H1 (cell line): ENCODE measurements at regions not wholly inside any gene's neighbourhood (a gene's known extent, or its start where the extent isn't known, plus 50 kb on each side); places are given as distances from the start of the nearest gene placed in this dataset.

Experiments used
- CTCF ChIA-PET: fragments of 300-600 bp; sonication (Branson Sonifier 250); formaldehyde crosslinking; loops from one replicate; lab custom pipeline; 2021; ENCODE audit not compliant: partially characterized antibody; lab: Charles Lee
- POLR2A ChIA-PET: fragments of 300-600 bp; sonication (Branson Sonifier 250); formaldehyde crosslinking; loops from one replicate; lab custom pipeline; 2021; ENCODE audit warnings: inconsistent platforms; ENCODE audit not compliant: partially characterized antibody; lab: Charles Lee
- DNase-seq, 2 experiments: peaks; one replicate each; pipeline versions ENCODE4 v3.0.0 to v3.0.0-alpha.2; 2010 to 2022; ENCODE audit warnings: low spot score in 2 of 2, low read depth in 1 of 2, mixed read lengths in 1 of 2
- FAIRE-seq: peaks from 2 replicates; lab custom pipeline; 2011; peaks lifted over from hg19 to GRCh38; lab: Jason Lieb, UNC
- H2AFZ ChIP-seq: 2 replicates; pipeline ENCODE4 v1.8.1; 2012; ENCODE audit warnings: low read length, inconsistent platforms
- H2AK5ac ChIP-seq: 2 replicates; pipeline ENCODE4 v1.6.1; 2013; ENCODE audit warnings: low read depth, low read length
- H2BK120ac ChIP-seq: replicated peaks from 2 replicates; pipeline ENCODE3; 2013; ENCODE audit warnings: low read depth, low read length, inconsistent platforms
- H2BK12ac ChIP-seq: 2 replicates; pipeline ENCODE4 v1.6.1; 2013; ENCODE audit warnings: low read depth, low read length
- H2BK15ac ChIP-seq: 2 replicates; pipeline ENCODE4 v1.6.1; 2013; ENCODE audit warnings: low read length
- H2BK20ac ChIP-seq: 2 replicates; pipeline ENCODE4 v1.6.1; 2013; ENCODE audit warnings: low read length
- H2BK5ac ChIP-seq: 2 replicates; pipeline ENCODE4 v1.6.1; 2013; ENCODE audit warnings: low read depth, low read length
- H3K14ac ChIP-seq: 2 replicates; pipeline ENCODE4 v1.6.1; 2013; ENCODE audit warnings: inconsistent platforms; ENCODE audit not compliant: insufficient read length
- H3K18ac ChIP-seq: 2 replicates; pipeline ENCODE4 v1.6.1; 2013; ENCODE audit warnings: low read length; ENCODE audit errors: extremely low read depth
- H3K23ac ChIP-seq: 2 replicates; pipeline ENCODE4 v1.6.1; 2013; ENCODE audit warnings: inconsistent platforms; ENCODE audit not compliant: insufficient read length
- H3K23me2 ChIP-seq: 2 replicates; pipeline ENCODE4 v1.6.1; 2013; ENCODE audit warnings: low read depth, low read length
- H3K27ac ChIP-seq: 2 replicates; pipeline ENCODE4 v1.6.1; 2011; ENCODE audit warnings: low read depth, low read length, inconsistent platforms
- H3K27me3 ChIP-seq, 4 experiments: replicated peaks in 1 of 4; 1 replicate in 1 of 4; 2 replicates in 3 of 4; pipeline versions ENCODE4 v1.6.1 to v1.8.1; 2011 to 2013; ENCODE audit warnings: low read length in 3 of 4, mild to moderate bottlenecking in 3 of 4, inconsistent platforms in 2 of 4, mixed read lengths in 2 of 4, moderate library complexity in 1 of 4; ENCODE audit not compliant: control insufficient read depth in 3 of 4, insufficient read depth in 3 of 4; ENCODE audit errors: extremely low read depth in 1 of 4
- H3K36me3 ChIP-seq, 4 experiments: 2 replicates each; pipeline versions ENCODE4 v1.6.1 to v1.8.1; 2011 to 2013; ENCODE audit warnings: mild to moderate bottlenecking in 4 of 4, low read length in 3 of 4, moderate library complexity in 2 of 4, control low read depth in 1 of 4, inconsistent platforms in 1 of 4; ENCODE audit not compliant: insufficient read depth in 4 of 4, control insufficient read depth in 2 of 4
- H3K4ac ChIP-seq: replicated peaks from 2 replicates; pipeline ENCODE3; 2013; ENCODE audit warnings: low read length, low read depth, mixed read lengths, inconsistent platforms; ENCODE audit not compliant: insufficient read length
- H3K4me1 ChIP-seq, 4 experiments: replicated peaks in 1 of 4; 1 replicate in 1 of 4; 2 replicates in 3 of 4; pipeline versions ENCODE4 v1.6.1 to v1.8.1; 2011 to 2013; ENCODE audit warnings: low read length in 3 of 4, inconsistent platforms in 2 of 4, mixed read lengths in 1 of 4; ENCODE audit not compliant: insufficient read depth in 4 of 4, control insufficient read depth in 3 of 4
- H3K4me2 ChIP-seq, 2 experiments: 2 replicates each; pipeline versions ENCODE4 v1.6.1 to v1.8.1; 2011 to 2013; ENCODE audit warnings: low read depth in 2 of 2, low read length in 2 of 2, control low read depth in 1 of 2, inconsistent platforms in 1 of 2, mild to moderate bottlenecking in 1 of 2; ENCODE audit not compliant: insufficient read depth in 1 of 2
- H3K4me3 ChIP-seq, 4 experiments: fragments of 200-600, 300-600 bp in 1 of 4; sonication (generic), shearing (Covaris generic), sonication (Bioruptor Twin) in 1 of 4; 2 replicates each; pipeline versions ENCODE4 v1.5.1 to v1.8.1; 2011 to 2016; ENCODE audit warnings: low read length in 4 of 4, low read depth in 3 of 4, control low read depth in 2 of 4, inconsistent platforms in 2 of 4, mild to moderate bottlenecking in 2 of 4, mixed read lengths in 1 of 4, moderate library complexity in 1 of 4; ENCODE audit not compliant: insufficient read depth in 2 of 4; ENCODE audit errors: extremely low read depth in 1 of 4
- H3K56ac ChIP-seq: replicated peaks from 2 replicates; pipeline ENCODE3; 2013; ENCODE audit warnings: low read depth, mild to moderate bottlenecking, mixed read lengths, low read length, inconsistent platforms; ENCODE audit not compliant: insufficient read length
- H3K79me1 ChIP-seq: 2 replicates; pipeline ENCODE4 v1.6.1; 2013; ENCODE audit warnings: low read depth, low read length, control low read depth
- H3K79me2 ChIP-seq, 2 experiments: 2 replicates each; pipeline versions ENCODE4 v1.6.1 to v1.8.1; 2012 to 2013; ENCODE audit warnings: low read length in 2 of 2, mild to moderate bottlenecking in 2 of 2, inconsistent platforms in 1 of 2; ENCODE audit not compliant: insufficient read depth in 2 of 2, control insufficient read depth in 1 of 2
- H3K9ac ChIP-seq, 4 experiments: replicated peaks in 1 of 4; 1 replicate in 1 of 4; 2 replicates in 3 of 4; pipeline versions ENCODE4 v1.6.1 to v1.8.1; 2011 to 2013; ENCODE audit warnings: low read depth in 3 of 4, low read length in 3 of 4, control low read depth in 2 of 4, mild to moderate bottlenecking in 2 of 4, moderate library complexity in 2 of 4, inconsistent platforms in 1 of 4; ENCODE audit errors: extremely low read depth in 1 of 4
- H3K9me3 ChIP-seq, 2 experiments: 2 replicates each; pipeline versions ENCODE4 v1.6.1 to v1.8.1; 2012 to 2013; ENCODE audit warnings: mild to moderate bottlenecking in 2 of 2, moderate library complexity in 2 of 2, control low read depth in 1 of 2, inconsistent platforms in 1 of 2, low read depth in 1 of 2, low read length in 1 of 2, mixed read lengths in 1 of 2; ENCODE audit not compliant: insufficient read depth in 2 of 2
- H4K20me1 ChIP-seq, 2 experiments: replicated peaks in 1 of 2; 2 replicates each; pipeline versions ENCODE3 to v1.8.1; 2011 to 2013; ENCODE audit warnings: inconsistent platforms in 2 of 2, low read length in 2 of 2, mild to moderate bottlenecking in 1 of 2; ENCODE audit not compliant: insufficient read depth in 2 of 2, control insufficient read depth in 1 of 2
- H4K5ac ChIP-seq: 2 replicates; pipeline ENCODE4 v1.6.1; 2013; ENCODE audit warnings: low read length, low read depth, mixed read lengths, inconsistent platforms; ENCODE audit not compliant: insufficient read length
- H4K8ac ChIP-seq: 2 replicates; pipeline ENCODE4 v1.8.0; 2013; ENCODE audit warnings: mild to moderate bottlenecking, moderate library complexity, low read length, inconsistent platforms; ENCODE audit not compliant: insufficient read depth; ENCODE audit errors: extremely low read depth
- H4K91ac ChIP-seq: replicated peaks from 2 replicates; pipeline ENCODE3; 2013; ENCODE audit warnings: low read length, mixed read lengths, inconsistent platforms; ENCODE audit not compliant: insufficient read length
- CBX8 ChIP-seq: fragments of 300-800, 300-1000 bp; sonication (generic); IDR thresholded peaks from 2 replicates; pipeline ENCODE4 v1.7.1; 2016; ENCODE audit warnings: low read depth, low read length, borderline replicate concordance
- CHD2 ChIP-seq: IDR thresholded peaks from 2 replicates; pipeline ENCODE4 v1.6.1; 2012; ENCODE audit warnings: low read length, improper control_type of control experiment
- EZH2 ChIP-seq: fragments of 200-600 bp; sonication (generic); IDR thresholded peaks from 2 replicates; pipeline ENCODE4 v1.7.1; 2012; ENCODE audit warnings: low read depth, mild to moderate bottlenecking, moderate library complexity, low read length, inconsistent platforms; ENCODE audit not compliant: severe bottlenecking
- JUND ChIP-seq: IDR thresholded peaks from 2 replicates; pipeline ENCODE4 v1.6.1; 2011; ENCODE audit warnings: mild to moderate bottlenecking, improper control_type of control experiment, low read length
- NANOG ChIP-seq: IDR thresholded peaks from 2 replicates; pipeline ENCODE4 v1.6.1; 2011; ENCODE audit warnings: low read length, low read depth, mild to moderate bottlenecking, inconsistent platforms; ENCODE audit not compliant: insufficient read depth, poor library complexity, severe bottlenecking
- POLR2AphosphoS5 ChIP-seq: IDR thresholded peaks from 2 replicates; pipeline ENCODE4 v1.6.1; 2011; ENCODE audit warnings: low read depth, low read length
- SP1 ChIP-seq: IDR thresholded peaks from 2 replicates; pipeline ENCODE4 v1.6.1; 2011; ENCODE audit warnings: low read depth, low read length
- TEAD4 ChIP-seq: IDR thresholded peaks from 2 replicates; pipeline ENCODE4 v1.6.1; 2012; ENCODE audit warnings: low read depth, low read length, inconsistent platforms, mixed read lengths
- WGBS, 2 experiments: shearing (Covaris generic) in 1 of 2; methylation state at CpG; one replicate each; pipeline versions ENCODE4 v1.1.6 to v1.1.7; 2013 to 2015; ENCODE audit warnings: low lambda C conversion rate in 2 of 2, mixed read lengths in 2 of 2, inconsistent platforms in 1 of 2, low coverage in 1 of 2, missing lambda C conversion rate in 1 of 2; ENCODE audit not compliant: insufficient replicate concordance in 2 of 2, insufficient coverage in 1 of 2, insufficient read length in 1 of 2; ENCODE audit errors: extremely low coverage in 1 of 2, missing lambda C conversion rate in 1 of 2; 5-methylcytosine and 5-hydroxymethylcytosine counted together
- TF ChIP-seq, protein P1 (sequence below): IDR thresholded peaks from 2 replicates; pipeline ENCODE4 v1.6.1; 2011; ENCODE audit warnings: low read length, improper control_type of control experiment
- TF ChIP-seq, protein P2 (sequence below): IDR thresholded peaks from 2 replicates; pipeline ENCODE4 v1.6.1; 2011; ENCODE audit warnings: low read depth, mild to moderate bottlenecking, low read length; ENCODE audit not compliant: insufficient read depth

DNA sequence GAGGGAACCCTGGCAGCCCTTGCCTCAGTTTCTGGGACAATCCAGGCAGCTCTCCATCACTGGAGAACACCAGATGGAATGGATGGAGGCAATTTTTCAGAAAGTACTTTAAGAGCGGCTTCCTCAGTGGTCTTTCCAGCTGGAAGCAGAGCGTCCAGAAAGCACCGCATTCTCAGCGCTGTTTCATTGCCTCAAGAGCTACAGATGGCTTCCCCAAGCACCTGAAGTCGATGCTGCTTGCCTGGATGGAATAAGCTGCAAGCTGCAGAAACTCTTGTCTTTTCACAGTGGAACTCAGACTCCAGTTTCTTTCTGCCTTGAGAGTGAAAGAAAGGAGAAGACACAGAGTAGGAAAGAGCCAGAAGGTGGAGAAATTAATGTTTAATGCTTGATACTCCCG lies 766.9 kb downstream of the TDRD15 start:
- Histone ChIP-seq H3K27ac (no peak overlapping the region), H3K36me3 (no peaks in the 10 kb centered on the region), H3K4ac (no peak overlapping the region), H2AK5ac (no peak overlapping the region), H4K20me1 (no peaks in the 10 kb centered on the region), H3K4me2 (no peak overlapping the region), H3K27me3 (no peaks in the 10 kb centered on the region), H2BK20ac (no peak overlapping the region), H2BK5ac (no peak overlapping the region), H3K23ac (no peak overlapping the region), H3K4me1 (no peaks in the 10 kb centered on the region), H3K18ac (no peak overlapping the region), H3K9ac (no peak overlapping the region), H3K79me1 (no peaks in the 10 kb centered on the region), H4K91ac (no peak overlapping the region), H3K56ac (no peak overlapping the region), H3K14ac (no peak overlapping the region), H2AFZ (peak overlapping the region; percentile 24; the same call in 1 of the 2 replicates), H2BK15ac (no peak overlapping the region), H3K23me2 (no peaks in the 10 kb centered on the region), H2BK12ac (no peak overlapping the region), H3K79me2 (no peaks in the 10 kb centered on the region), H4K8ac (no peak overlapping the region), H3K4me3 (no peak overlapping the region), H3K9me3 (no peaks in the 10 kb centered on the region), H2BK120ac (no peak overlapping the region), H4K5ac (no peak overlapping the region)
- TF ChIP-seq SP1 (no peak), JUND (no peak), NANOG (no peak), TEAD4 (no peak), POLR2AphosphoS5 (no peak), CBX8 (no peak), EZH2 (no peak), CHD2 (no peak)
- TF ChIP-seq, protein P1, sequence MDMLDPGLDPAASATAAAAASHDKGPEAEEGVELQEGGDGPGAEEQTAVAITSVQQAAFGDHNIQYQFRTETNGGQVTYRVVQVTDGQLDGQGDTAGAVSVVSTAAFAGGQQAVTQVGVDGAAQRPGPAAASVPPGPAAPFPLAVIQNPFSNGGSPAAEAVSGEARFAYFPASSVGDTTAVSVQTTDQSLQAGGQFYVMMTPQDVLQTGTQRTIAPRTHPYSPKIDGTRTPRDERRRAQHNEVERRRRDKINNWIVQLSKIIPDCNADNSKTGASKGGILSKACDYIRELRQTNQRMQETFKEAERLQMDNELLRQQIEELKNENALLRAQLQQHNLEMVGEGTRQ, result no peak
- TF ChIP-seq, protein P2, sequence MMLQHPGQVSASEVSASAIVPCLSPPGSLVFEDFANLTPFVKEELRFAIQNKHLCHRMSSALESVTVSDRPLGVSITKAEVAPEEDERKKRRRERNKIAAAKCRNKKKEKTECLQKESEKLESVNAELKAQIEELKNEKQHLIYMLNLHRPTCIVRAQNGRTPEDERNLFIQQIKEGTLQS, result no peak
- FAIRE-seq (no peak), DNase-seq (no peak)
- 87% methylated on average over 6 of the region's 6 CpGs; no CpG with 5 or more reads in 1 of the 2 experiments for WGBS, 2 experiments
- ChIA-PET POLR2A (no interaction called here), CTCF (interaction anchor here (1.8 kb wide), 1 partner anchor 294 kb away, joined by 4 read pairs; no protein-coding TSS in a partner anchor)
